Heart left ventricle (tissue), 16 donors: ENCODE measurements at regions not wholly inside any gene's neighbourhood (a gene's known extent, or its start where the extent isn't known, plus 50 kb on each side); places are given as distances from the start of the nearest gene placed in this dataset.

Source experiments
- ATAC-seq, 4 donors: fragments of 200-7000 bp; cut with Tn5 transposase; one replicate each; pipeline ENCODE4 v1.9.1; 2020 to 2022; ENCODE audit warnings: moderate library complexity in 4 of 4, mild to moderate bottlenecking in 3 of 4, moderate number of reproducible peaks in 1 of 4
- DNase-seq, 5 donors: peaks; one replicate each; pipeline ENCODE4 v3.0.0-alpha.2; 2020
- H3K27ac ChIP-seq, 12 donors: fragments of 200-600 bp; sonication (generic) in 4 of 12; one replicate each; pipeline versions ENCODE4 v1.5.0 to v1.8.0; 2016 to 2022; ENCODE audit warnings: mild to moderate bottlenecking in 2 of 12
- H3K27me3 ChIP-seq, 9 donors: fragments of 200-600 bp; sonication (generic) in 2 of 9; one replicate each; pipeline versions ENCODE4 v1.5.1 to v1.8.0; 2016 to 2022; ENCODE audit warnings: mild to moderate bottlenecking in 3 of 9
- H3K36me3 ChIP-seq, 9 donors: fragments of 200-600 bp; sonication (generic) in 2 of 9; one replicate each; pipeline versions ENCODE4 v1.5.0 to v1.8.0; 2018 to 2022; ENCODE audit warnings: mild to moderate bottlenecking in 2 of 9
- H3K4me1 ChIP-seq, 12 donors: fragments of 200-600 bp; sonication (generic) in 4 of 12; one replicate each; pipeline versions ENCODE4 v1.5.0 to v1.8.0; 2016 to 2022; ENCODE audit warnings: mild to moderate bottlenecking in 3 of 12
- H3K4me3 ChIP-seq, 12 donors: fragments of 200-600 bp; sonication (generic) in 4 of 12; one replicate each; pipeline versions ENCODE4 v1.5.0 to v1.8.0; 2017 to 2022; ENCODE audit warnings: mild to moderate bottlenecking in 9 of 12, moderate library complexity in 4 of 12
- H3K9me3 ChIP-seq, 12 donors: fragments of 200-600 bp; sonication (generic) in 4 of 12; one replicate each; pipeline versions ENCODE4 v1.5.0 to v1.8.0; 2016 to 2022; ENCODE audit warnings: mild to moderate bottlenecking in 1 of 12
- POLR2A ChIP-seq, 2 donors: fragments of 450-650 bp; IDR thresholded peaks; one replicate each; pipeline ENCODE4 v1.6.1; 2017; ENCODE audit warnings: antibody characterized with exemption in 2 of 2, mild to moderate bottlenecking in 2 of 2, moderate library complexity in 2 of 2
- WGBS, 4 donors: extraction: QIAGEN DNeasy Blood & Tissue Kit in 2 of 4; methylation state at CpG; one replicate each; pipeline versions ENCODE4 v1.1.5 to v1.1.7; 2013 to 2018; 5-methylcytosine and 5-hydroxymethylcytosine counted together
- intact Hi-C, 10 donors: fragments of 100-400 bp; cut with DNase I; formaldehyde crosslinking; loops; one replicate each; pipeline versions ENCODE4 v1.11.1 to v1.14.2; 2022
- TF ChIP-seq, protein P1 (sequence below), 12 donors: fragments of 200-600 bp; sonication (generic) in 4 of 12; IDR thresholded peaks; one replicate each; pipeline versions ENCODE4 v1.5.0 to v1.8.0; 2018 to 2022; ENCODE audit warnings: antibody characterized with exemption in 12 of 12, mild to moderate bottlenecking in 5 of 12
- donor health status: ischemic (EF 13 %, LVEDD 7.1; RV severe dilation, severe dysfunction).
- donor health status: healthy with polysubstance abuse.
- donor health status: DM: no; HTN: yes; CAD: no.
- donor health status: DM: no; HTN: no; CAD: no.
- donor health status: ischemic (EF 25% LVEDD 6.9; RV normal size, moderate dysfunction).
- donor health status: ischemic (EF 25% LVEDD 5.7; RV mildly dilated, moderate dysfunction).
- donor health status: healthy.
- donor health status: DM: yes; HTN: yes; CAD: no.
- donor health status: ischemic (EF 35%, LVEDD 5.7; RV mildly dilated, moderate dysfunction).
- donor health status: nonischemic (EF 11% LVEDD 7.7; RV severe dilation, severe dysfunction).
- donor health status: DM: yes; HTN: yes; CAD: no.
- donor health status: PGD.
- donor health status: ischemic (EF 29% LVEDD 5.4; RV normal size, mild dysfunction).
- donor health status: nonischemic (EF 23%, LVEDD 6.1; RV moderate dilation, normal function).

DNA sequence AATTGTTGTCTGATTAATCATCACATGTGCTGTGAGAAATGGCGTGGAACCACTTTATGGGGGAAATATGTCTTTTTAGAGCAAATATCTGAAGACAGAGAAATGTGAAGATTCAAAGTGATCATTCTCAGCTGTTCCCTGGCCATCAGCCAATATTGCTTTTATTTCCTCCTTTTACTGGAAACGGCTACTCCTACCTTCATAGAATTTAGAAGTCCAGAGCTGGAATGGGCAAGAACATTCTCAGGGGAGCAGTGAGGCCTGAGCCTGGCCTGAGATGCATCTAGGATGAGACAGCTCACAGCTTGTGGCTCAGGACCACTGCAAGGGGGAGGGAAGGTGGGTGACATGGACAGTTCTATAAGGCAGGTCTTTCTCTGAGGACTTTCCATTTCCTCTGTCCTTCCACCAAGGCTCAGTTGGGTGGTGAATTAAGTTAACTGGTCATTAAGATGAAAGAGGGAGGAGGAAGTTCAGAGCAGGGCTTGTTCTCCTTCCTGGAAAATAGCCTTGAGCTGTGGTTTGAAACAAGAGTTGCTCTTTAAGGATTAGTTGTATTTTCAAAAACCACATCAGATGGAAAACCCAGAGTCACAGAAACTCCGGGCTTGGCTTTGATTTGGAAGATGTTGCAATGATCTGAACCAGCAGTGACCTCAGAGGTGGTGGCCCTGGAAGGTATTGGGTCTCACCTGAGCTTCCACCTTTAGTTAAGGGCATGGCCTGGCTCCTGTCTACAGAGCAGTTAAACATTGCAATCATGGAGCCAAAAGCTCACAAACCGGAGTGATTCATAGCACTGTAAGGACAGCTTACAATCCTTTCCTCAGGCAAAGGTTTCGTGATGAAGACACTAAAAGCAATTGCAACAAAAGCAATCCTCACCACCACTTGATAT lies 144.3 kb downstream of the VAPA start:
- intact Hi-C loops, result loop anchor here in 2 of 10 donors (10.0 kb wide), 2 partner anchors 187 to 217 kb away; no protein-coding TSS in a partner anchor
- TF ChIP-seq, protein P1, sequence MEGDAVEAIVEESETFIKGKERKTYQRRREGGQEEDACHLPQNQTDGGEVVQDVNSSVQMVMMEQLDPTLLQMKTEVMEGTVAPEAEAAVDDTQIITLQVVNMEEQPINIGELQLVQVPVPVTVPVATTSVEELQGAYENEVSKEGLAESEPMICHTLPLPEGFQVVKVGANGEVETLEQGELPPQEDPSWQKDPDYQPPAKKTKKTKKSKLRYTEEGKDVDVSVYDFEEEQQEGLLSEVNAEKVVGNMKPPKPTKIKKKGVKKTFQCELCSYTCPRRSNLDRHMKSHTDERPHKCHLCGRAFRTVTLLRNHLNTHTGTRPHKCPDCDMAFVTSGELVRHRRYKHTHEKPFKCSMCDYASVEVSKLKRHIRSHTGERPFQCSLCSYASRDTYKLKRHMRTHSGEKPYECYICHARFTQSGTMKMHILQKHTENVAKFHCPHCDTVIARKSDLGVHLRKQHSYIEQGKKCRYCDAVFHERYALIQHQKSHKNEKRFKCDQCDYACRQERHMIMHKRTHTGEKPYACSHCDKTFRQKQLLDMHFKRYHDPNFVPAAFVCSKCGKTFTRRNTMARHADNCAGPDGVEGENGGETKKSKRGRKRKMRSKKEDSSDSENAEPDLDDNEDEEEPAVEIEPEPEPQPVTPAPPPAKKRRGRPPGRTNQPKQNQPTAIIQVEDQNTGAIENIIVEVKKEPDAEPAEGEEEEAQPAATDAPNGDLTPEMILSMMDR (IDR thresholded peaks at IDR 0.05), result no peak
- no peak for TF ChIP-seq POLR2A (IDR thresholded peaks at IDR 0.05)
- H3K27ac ChIP-seq, result peak overlapping the region in 11 of 12 donors; percentile 17 to 88 (median 63)
- DNase-seq (no peak), ATAC-seq (peak in 3 of 4 donors; percentile 29 to 43 (median 30))
- no peaks in the 10 kb centered on the region for H3K27me3 ChIP-seq
- H3K4me1 ChIP-seq, result peaks cover 0 to 69% (median 44%) of the 10 kb centered on the region in 12 donors
- WGBS, 4 donors, result 67 to 74% (median 69%) methylated on average over 5 of the region's 5 CpGs
- H3K36me3 ChIP-seq, result no peaks in the 10 kb centered on the region
- no peaks in the 10 kb centered on the region for H3K9me3 ChIP-seq
- no peak overlapping the region for H3K4me3 ChIP-seq

DNA sequence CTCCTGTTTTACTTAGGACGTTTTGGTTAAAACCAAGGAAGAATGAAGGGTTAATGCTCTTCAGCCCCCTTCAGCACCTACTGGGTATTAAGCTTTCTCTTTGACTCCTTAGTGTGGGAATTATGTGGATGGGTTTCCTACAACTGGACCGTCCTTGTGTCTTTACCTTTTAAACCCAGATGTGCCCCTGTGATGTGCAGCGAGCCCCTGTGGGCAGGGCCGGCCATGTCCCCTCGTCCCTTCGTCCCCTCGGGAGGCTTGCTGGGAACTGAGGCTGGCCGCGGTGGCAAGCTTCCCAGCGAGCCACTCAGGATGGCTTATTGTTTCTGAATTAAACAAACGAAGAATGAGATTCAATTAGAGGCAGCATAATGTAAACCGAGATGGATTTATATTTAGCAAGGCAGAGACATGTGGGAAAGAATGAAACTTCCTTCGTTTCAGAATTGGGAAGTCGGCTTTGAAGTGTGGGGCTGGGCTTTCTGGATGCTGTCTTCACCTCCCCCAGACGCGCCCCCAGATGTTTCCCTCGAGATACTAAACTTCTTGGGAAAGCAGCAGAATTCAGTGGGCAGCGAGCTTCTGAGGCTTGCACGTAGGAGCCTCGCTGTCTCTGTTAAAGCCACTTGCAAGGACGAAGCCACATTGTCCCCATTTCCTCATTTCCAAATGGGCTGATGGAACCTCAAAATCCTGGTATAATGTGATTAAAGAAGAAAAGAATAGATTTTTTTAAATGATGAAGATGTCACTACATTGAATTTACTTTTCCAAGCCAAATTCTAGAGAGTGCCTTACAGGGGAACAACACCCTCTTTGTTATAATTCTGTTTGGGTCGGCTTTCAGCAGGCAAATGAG lies 146.0 kb downstream of the VAPA start:
- Histone ChIP-seq H3K36me3 (no peaks in the 10 kb centered on the region), H3K4me3 (peak overlapping the region in 4 of 12 donors; percentile 7 to 26 (median 16)), H3K27me3 (no peaks in the 10 kb centered on the region), H3K4me1 (peaks cover 0 to 71% (median 44%) of the 10 kb centered on the region in 12 donors), H3K27ac (peak overlapping the region in 10 of 12 donors; percentile 26 to 79 (median 42)), H3K9me3 (no peaks in the 10 kb centered on the region)
- TF ChIP-seq POLR2A (IDR thresholded peaks at IDR 0.05), result no peak
- TF ChIP-seq, protein P1 (IDR thresholded peaks at IDR 0.05), result no peak
- WGBS, 4 donors, result 36 to 49% (median 45%) methylated on average over 22 of the region's 22 CpGs
- intact Hi-C loops, result loop anchor here in 2 of 10 donors (10.0 kb wide), 2 partner anchors 185 to 215 kb away; no protein-coding TSS in a partner anchor
- DNase-seq (peak in 2 of 5 donors; percentile 51 to 57), ATAC-seq (peak in 2 of 4 donors; percentile 21 to 24)

DNA sequence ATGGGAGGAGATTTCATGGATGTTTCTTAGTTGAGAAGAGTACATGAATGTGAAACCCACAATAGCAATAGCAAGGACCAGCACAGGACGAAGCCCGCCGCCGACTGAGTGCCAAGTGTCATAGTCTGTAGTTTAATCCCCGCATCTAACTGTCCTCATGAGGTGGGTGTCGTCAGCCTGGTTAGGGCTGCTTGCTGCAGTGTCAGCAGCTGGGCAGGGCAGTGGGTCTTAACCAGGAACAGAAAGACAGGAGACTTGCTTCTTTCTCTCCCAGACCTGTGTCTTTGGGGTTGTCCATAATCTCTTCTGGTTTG lies 146.6 kb downstream of the VAPA start:
- Histone ChIP-seq H3K27me3 (no peaks in the 10 kb centered on the region), H3K4me1 (peaks cover 0 to 67% (median 43%) of the 10 kb centered on the region in 12 donors), H3K9me3 (no peaks in the 10 kb centered on the region), H3K36me3 (no peaks in the 10 kb centered on the region), H3K4me3 (no peak overlapping the region), H3K27ac (peak overlapping the region in 8 of 12 donors; percentile 3 to 79 (median 50))
- DNase-seq, result no peak
- intact Hi-C loops, result no loop called here
- no peak for ATAC-seq
- no peak for TF ChIP-seq POLR2A (IDR thresholded peaks at IDR 0.05)
- TF ChIP-seq, protein P1 (IDR thresholded peaks at IDR 0.05), result no peak
- WGBS, 4 donors, result 83 to 96% (median 87%) methylated on average over 6 of the region's 6 CpGs

DNA sequence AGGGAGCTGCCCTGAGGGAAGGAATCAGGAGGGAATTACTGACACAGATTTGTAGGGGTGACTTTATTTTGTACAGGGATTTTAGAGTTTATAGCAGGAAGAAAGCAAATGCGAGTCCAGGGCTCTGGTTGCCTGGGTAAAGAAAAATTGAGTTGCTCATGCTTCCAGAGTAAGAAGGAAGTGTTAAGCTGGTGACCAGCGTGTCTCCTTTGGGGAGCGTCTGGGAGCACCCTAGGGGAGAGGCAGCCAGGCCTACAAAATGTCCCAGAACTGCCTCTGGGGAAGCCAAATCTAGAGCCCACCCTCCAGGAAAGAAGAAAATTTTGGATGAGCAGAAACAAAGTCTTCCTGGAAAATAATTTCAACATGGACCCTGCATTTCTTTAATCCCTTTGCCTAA lies 147.0 kb downstream of the VAPA start:
- H3K27me3 ChIP-seq, result no peaks in the 10 kb centered on the region
- H3K4me3 ChIP-seq, result no peak overlapping the region
- peak overlapping the region in 6 of 12 donors; percentile 3 to 79 (median 50) for H3K27ac ChIP-seq
- WGBS, 4 donors, result 85 to 97% (median 90%) methylated on average over 3 of the region's 3 CpGs
- ATAC-seq, result no peak
- no peaks in the 10 kb centered on the region for H3K36me3 ChIP-seq
- intact Hi-C loops, result no loop called here
- no peaks in the 10 kb centered on the region for H3K9me3 ChIP-seq
- DNase-seq, result no peak
- peaks cover 0 to 65% (median 41%) of the 10 kb centered on the region in 12 donors for H3K4me1 ChIP-seq
- TF ChIP-seq, protein P1 (IDR thresholded peaks at IDR 0.05), result no peak
- no peak for TF ChIP-seq POLR2A (IDR thresholded peaks at IDR 0.05)
